VCaP (cell line): ENCODE measurements at regions not wholly inside any gene's neighbourhood (a gene's known extent, or its start where the extent isn't known, plus 50 kb on each side); places are given as distances from the start of the nearest gene placed in this dataset.
A peak's percentile ranks its signal among the peaks of the same experiment; 100 is the strongest.

Experiments
- H3K27ac ChIP-seq: fragments of 450-650 bp; 2 replicates; pipeline ENCODE4 v1.5.1; 2017
- TF ChIP-seq, protein P1 (sequence below): fragments of 450-650 bp; conservative IDR thresholded peaks from 2 replicates; pipeline ENCODE4 v1.5.1; 2017; ENCODE audit warnings: mild to moderate bottlenecking, moderate library complexity

DNA sequence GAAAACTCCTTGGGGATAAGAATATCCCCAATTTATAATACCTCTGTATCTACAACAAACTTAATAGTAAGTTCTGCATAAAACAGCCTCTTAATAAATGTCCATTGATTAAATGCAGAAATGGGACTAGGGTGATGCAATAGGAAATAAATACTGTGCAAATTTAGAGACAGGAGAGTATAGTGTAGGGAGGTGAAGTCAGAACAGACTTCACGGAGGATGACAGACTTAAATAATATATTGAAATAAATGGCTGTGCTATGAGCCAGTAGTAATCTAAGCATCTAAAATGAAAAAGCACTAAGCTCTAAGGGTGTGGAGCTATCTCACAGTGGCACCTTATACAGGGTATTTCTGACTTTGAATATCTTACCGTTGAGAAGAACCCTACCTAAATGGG lies 265.3 kb downstream of the GRIN2B start:
- TF ChIP-seq, protein P1, sequence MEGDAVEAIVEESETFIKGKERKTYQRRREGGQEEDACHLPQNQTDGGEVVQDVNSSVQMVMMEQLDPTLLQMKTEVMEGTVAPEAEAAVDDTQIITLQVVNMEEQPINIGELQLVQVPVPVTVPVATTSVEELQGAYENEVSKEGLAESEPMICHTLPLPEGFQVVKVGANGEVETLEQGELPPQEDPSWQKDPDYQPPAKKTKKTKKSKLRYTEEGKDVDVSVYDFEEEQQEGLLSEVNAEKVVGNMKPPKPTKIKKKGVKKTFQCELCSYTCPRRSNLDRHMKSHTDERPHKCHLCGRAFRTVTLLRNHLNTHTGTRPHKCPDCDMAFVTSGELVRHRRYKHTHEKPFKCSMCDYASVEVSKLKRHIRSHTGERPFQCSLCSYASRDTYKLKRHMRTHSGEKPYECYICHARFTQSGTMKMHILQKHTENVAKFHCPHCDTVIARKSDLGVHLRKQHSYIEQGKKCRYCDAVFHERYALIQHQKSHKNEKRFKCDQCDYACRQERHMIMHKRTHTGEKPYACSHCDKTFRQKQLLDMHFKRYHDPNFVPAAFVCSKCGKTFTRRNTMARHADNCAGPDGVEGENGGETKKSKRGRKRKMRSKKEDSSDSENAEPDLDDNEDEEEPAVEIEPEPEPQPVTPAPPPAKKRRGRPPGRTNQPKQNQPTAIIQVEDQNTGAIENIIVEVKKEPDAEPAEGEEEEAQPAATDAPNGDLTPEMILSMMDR, result no peak

DNA sequence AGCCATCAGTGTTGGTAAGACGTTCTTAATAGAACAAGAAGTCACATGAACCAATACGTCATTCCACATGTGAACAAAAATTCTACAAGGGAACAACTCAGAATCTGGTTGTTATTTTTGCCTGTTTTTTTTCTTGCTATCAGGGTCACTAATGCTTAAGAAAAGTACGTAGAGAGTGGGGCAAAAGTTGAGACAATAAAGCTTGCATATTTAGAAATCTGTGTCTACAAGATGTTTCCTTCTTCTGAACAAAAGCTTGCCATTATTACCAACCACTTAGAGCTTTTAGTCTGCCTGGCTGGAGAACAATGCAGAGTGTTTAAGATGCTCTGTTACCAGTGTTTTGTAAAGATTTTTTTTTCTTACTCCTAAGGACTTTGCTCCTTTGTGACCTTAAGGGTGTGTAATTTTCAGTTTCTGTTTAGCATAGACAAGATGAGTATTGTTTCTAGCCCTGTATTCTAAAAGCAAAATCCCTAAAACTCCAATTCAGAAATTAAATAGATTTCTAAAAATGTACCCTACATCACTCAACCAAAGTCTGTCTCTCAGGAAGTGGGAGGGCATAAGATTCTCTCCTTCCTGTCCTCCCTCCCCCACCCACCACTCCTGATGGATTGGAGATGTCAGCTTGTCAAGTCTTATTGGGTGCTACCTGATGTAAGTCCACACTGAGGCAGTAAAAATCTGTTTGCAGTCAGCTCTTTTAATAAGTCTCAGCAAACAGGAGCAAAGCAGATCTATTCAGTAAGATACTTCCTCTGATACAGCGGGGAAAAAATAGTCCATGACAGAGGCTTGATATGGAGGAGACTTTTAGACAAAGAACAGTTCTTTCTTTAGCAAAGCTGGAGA lies 267.6 kb downstream of the GRIN2B start:
- H3K27ac ChIP-seq, result no peak overlapping the region; the same call in 1 of the 2 replicates
- TF ChIP-seq, protein P1, result 0 out of 2 replicates have a peak, but pooled peaks have one; percentile 12

More for the DNA sequence above, 265.3 kb downstream of the GRIN2B start:
- no peak overlapping the region for H3K27ac ChIP-seq

DNA sequence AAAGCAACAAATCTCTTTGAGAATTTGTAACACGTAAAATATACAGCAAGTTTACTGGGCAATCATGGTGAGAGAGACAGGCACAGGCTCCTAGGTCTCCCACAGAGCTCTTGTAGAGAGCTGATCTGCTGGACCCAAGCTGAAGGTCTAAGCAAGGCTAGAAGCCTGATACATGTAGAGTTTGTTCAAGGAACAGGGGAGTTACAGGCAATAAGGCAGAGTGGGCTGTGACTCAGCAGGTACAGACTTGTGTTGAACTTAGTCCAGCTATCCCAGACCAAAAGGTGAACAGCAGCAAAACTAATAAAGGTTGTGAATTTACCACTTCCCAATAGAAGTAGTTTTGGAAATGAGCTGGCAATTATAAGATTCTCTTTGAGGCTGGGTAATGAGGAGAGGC lies 273.6 kb downstream of the GRIN2B start:
- TF ChIP-seq, protein P1, result no peak
- H3K27ac ChIP-seq, result no peak overlapping the region

DNA sequence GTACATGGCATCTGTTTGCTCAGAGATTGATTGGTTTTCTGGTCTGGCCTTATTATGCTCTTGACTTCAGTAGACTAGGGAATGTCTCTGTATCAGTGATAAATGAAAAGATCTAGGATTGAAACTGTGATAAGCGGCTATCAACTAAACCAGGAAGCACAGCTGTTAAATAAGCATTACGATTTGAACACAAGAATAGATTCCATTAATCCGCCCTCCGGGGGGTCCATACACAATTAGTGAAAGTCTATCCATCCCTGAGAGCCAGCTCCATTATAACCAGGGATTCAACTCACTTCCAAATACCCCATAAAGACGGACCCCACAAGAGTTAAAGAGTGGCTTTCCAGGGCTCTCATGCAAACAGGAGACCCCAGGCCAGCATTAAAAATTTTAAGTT lies 279.0 kb downstream of the GRIN2B start:
- TF ChIP-seq, protein P1, result no peak

DNA sequence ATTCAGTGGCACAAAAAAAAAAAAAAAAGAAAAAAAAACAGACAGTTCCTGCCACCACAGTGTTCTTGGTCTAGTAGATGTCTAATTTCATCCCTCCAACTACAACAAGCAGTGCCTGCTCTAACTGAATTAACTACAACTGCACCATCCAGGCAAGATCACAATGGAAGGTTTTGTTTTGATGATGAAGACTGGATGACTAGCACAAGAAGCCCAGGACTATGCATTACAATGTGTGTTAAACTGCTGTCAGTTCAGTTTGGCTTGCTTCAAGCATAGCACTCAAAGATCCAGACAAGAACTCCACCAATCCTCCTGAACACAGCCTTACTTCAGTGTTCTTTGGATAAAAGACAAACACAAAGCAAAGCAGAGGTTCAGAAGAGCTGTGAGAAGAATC lies 279.9 kb downstream of the GRIN2B start:
- no peak overlapping the region for H3K27ac ChIP-seq
- TF ChIP-seq, protein P1, result no peak

More for the DNA sequence above, 279.0 kb downstream of the GRIN2B start:
- H3K27ac ChIP-seq, result no peak overlapping the region

DNA sequence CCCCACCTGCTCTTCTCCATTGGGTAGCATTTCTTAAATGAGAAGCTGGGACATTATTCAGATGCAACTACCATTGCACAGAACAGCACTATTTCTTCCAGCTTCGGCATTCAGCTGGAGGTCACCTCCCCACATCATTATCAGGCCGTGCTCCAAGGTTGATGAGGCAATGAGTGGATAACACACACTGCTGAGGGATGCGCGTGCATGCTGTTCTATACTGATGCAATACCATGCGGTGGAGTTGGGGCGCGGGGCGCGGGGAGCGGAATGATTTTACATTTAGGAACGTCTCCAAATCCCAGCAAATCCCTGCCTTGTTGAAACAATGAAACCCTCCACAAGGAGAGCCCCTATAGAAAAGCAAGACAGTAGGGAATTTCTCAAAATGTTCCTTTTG lies 283.4 kb downstream of the GRIN2B start:
- TF ChIP-seq, protein P1, result no peak
- H3K27ac ChIP-seq, result no peak overlapping the region

DNA sequence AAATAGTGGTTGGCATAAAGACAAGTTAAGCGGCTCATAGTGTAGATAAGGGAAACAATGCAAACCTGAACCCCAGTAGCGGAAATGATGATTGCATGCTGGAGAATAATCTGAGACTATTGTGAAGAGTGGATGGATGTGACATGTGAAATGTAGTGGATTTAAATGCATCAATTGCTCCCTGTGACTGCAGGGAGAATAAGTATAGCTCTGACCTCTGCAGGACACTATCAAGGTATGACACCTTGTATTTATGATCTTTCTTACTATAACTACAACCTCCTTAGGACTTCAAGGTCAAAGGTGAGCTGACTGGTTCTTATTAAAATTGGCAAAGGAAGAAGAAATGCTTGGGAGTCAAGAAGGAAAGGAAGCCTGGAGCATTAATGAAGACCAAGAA lies 285.6 kb downstream of the GRIN2B start:
- H3K27ac ChIP-seq, result no peak overlapping the region
- TF ChIP-seq, protein P1, result no peak
